NCI-H69 (cell line): ENCODE measurements at regions not wholly inside any gene's neighbourhood (a gene's known extent, or its start where the extent isn't known, plus 50 kb on each side); places are given as distances from the start of the nearest gene placed in this dataset.
"Not testable (repeated sequence)": the region's sequence is repeated elsewhere in the genome, so short reads cannot be mapped to it uniquely, and the experiment has no call there.

Source experiments
- DNase-seq: peaks from one replicate; lab custom pipeline; 2025; lab: John Stamatoyannopoulos, UW

GRCh38 chr18:10119991-10120390, 206.2 kb downstream of the VAPA start:
- DNase-seq = no peak

DNA sequence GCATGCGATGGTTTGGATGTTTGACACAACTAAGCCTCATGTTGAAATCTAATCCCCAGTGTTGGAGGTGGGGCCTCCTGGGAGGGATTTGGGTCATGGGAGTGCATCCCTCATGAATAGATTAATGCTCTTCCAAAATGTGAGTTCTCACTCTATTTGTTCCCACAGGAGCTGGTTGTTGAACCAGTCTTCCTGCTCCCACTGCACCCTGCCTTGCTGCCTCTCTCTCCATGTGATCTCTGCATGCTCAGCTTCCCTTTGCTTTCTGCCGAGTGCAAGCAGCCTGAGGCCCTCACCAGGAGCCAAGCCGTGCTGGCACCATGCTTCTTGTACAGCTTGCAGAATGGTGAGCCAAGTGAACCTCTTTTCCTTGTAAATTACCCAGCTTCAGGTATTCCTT, 206.8 kb downstream of the VAPA start:
- peak; percentile 67 for DNase-seq

GRCh38 chr18:10121028-10121427, 207.2 kb downstream of the VAPA start:
- DNase-seq = peak; percentile 67

DNA sequence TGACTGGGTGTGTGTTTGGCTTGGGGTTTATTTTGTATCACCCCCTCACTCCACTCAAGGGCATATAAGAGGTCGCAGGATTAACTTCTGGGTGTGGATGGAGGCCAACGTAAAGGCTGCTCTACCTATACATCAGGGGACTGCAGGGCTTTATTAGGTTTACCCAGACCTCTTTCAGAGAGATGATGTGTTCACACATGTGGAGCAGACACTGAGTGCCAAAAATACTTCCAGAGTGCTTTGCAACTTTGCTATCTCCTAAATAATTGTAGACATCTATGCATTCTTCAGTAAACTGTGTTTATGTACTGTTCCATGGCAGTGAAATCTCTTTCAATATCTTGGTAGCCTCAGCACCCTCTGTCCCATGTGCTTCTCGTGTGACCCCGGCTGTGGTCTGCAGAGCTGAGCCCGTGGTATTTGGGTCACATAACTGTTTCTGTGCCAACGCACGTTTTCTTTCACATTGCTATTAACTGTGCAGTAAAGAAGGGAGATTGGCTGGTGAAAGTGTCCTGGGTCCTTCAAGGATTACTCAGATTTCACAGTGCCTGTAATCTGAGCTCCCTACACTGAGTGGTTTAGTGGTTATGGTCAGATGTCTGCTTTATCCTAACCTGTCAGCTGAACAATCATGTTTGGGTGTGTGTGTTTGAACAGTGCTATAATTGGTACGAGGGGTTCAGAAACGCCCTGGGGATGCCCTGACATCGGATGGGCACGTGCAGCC, 208.1 kb downstream of the VAPA start:
- DNase-seq = peak; percentile 99

- no peak for DNase-seq
Observed at GRCh38 chr18:10122988-10123950, 209.5 kb downstream of the VAPA start.

- DNase-seq = no peak
Observed at GRCh38 chr18:10124071-10124470, 210.3 kb downstream of the VAPA start.

GRCh38 chr18:10124557-10124956, 210.7 kb downstream of the VAPA start:
- no peak for DNase-seq

GRCh38 chr18:10124967-10125366, 211.2 kb downstream of the VAPA start:
- DNase-seq = no peak

DNA sequence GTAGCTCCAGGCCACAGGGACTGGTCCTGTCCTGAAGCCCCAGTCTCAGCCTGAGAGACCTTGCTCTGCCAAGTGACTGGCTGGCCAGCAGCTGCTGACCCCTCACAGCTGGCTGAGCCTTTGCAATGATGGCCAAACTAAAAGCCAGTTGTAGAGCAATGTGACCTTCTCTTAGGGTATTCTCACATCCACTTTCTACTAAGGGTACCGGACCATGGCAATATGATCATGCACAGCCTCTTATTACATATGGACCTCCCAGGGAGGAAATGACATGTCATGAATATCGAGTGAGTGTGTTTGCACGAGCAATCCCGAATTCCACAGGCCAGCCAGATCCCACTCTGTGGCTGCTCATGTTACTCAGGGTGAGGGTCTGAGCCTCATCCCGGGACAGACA, 213.9 kb downstream of the VAPA start:
- DNase-seq = peak; percentile 86

- no peak for DNase-seq
Observed at GRCh38 chr18:10128921-10129501, 215.2 kb downstream of the VAPA start.

DNA sequence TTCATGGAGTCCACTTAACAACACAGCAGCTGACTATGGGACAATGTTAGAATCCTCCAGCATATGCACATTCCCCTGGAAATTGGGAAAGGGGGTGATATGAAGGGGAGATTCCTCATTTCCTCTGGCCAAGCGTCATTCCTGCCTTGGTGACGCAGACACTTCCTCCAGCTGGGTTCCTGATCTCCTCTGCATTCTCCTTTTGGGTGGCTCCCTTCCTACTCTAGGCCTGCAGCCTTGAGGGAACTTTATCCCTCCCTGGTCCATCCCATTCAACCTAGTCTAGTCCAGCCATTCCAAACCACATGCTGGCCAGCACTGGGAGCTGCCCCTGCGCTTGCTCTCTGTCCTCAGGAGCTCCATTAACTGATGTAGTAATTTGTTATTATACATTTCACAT, 216.8 kb downstream of the VAPA start:
- DNase-seq = no peak

- peak; percentile 60 for DNase-seq
Observed at GRCh38 chr18:10131081-10131459, 217.3 kb downstream of the VAPA start.

GRCh38 chr18:10131460-10132395, 217.9 kb downstream of the VAPA start:
- DNase-seq = peak; percentile 96

DNA sequence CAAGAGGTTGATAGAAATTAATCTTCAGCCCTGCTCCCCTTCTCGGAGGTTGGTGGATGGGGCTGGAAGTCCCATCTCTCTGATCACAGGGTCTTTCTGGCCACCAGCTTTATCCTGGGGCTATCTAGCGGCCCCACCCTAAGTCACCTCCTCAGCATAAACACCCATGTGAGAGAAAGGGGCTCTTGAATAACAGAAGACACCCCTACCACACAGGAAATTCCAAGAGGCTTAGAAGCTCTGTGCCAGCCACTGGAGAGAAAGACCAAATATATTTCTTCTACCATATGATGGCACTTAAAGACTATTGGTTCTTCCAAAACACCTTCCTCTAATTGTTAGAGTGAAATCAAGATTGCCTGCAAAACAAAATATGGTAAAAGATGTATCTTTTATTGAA, 219.7 kb downstream of the VAPA start:
- no peak for DNase-seq

- no peak for DNase-seq
Observed at GRCh38 chr18:10134204-10134603, 220.4 kb downstream of the VAPA start.

GRCh38 chr18:10134749-10135148, 220.9 kb downstream of the VAPA start:
- not testable (repeated sequence) for DNase-seq

- DNase-seq = no peak
Observed at GRCh38 chr18:10135302-10135926, 221.6 kb downstream of the VAPA start.

DNA sequence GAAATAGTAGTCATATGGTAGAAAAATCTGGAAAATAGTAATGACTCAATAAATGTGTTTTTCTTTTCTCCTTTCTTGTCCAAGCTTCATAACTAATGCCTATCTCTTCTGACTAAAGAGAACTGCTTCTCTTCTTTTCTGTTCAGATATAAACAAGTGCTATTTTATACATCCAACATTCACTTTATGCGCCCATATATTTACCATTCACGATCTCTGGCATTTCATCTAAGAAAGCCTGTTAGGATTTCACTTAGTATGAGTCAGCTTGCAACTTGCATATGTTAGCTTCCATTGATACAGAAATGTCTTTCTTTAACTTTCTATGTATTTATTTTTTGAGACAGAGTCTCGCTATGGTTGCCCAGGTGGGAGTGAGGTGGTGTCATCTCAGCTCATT, 224.9 kb downstream of the VAPA start:
- DNase-seq = no peak

GRCh38 chr18:10139783-10140410, 226.1 kb downstream of the VAPA start:
- no peak for DNase-seq

GRCh38 chr18:10140461-10141282, 226.9 kb downstream of the VAPA start:
- DNase-seq = peak; percentile 82
